ENCODE measurements at regions not wholly inside any gene's neighbourhood (a gene's known extent, or its start where the extent isn't known, plus 50 kb on each side); places are given as distances from the start of the nearest gene placed in this dataset.
A peak's percentile ranks its signal among the peaks of the same experiment; 100 is the strongest.
"Not testable (repeated sequence)": the region's sequence is repeated elsewhere in the genome, so short reads cannot be mapped to it uniquely, and the experiment has no call there.

DNA sequence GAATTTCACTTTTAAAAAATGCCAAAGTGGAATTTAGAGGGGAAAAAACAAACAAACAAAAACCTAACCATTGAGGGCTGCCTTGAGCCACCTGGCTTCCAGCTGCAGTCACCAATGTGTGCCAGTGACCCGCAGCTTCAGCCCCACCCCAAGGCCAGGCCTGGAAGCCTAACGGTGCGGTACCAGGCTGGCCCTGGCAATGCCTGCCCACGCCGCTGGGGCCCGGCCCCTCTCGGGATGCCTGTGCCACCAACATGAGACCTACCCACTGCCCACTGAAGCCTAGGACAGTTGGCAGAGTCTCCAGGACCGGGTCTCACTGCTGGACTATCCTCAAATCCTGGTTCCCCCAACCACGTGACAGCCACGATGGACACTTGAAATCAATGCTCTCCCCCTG is 96.6 kb downstream of the NCOR2 start:
- no peaks in the 10 kb centered on the region for H3K9me3 ChIP-seq
- no peaks in the 10 kb centered on the region for H3K27me3 ChIP-seq
- TF ChIP-seq POLR2A (IDR thresholded peaks at IDR 0.05): no peak
- TF ChIP-seq, protein P1, sequence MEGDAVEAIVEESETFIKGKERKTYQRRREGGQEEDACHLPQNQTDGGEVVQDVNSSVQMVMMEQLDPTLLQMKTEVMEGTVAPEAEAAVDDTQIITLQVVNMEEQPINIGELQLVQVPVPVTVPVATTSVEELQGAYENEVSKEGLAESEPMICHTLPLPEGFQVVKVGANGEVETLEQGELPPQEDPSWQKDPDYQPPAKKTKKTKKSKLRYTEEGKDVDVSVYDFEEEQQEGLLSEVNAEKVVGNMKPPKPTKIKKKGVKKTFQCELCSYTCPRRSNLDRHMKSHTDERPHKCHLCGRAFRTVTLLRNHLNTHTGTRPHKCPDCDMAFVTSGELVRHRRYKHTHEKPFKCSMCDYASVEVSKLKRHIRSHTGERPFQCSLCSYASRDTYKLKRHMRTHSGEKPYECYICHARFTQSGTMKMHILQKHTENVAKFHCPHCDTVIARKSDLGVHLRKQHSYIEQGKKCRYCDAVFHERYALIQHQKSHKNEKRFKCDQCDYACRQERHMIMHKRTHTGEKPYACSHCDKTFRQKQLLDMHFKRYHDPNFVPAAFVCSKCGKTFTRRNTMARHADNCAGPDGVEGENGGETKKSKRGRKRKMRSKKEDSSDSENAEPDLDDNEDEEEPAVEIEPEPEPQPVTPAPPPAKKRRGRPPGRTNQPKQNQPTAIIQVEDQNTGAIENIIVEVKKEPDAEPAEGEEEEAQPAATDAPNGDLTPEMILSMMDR (IDR thresholded peaks at IDR 0.05): no peak
- intact Hi-C loops (cut with DNase I): no loop called here
- peaks cover 0 to 15% (median 5%) of the 10 kb centered on the region in 4 donors for H3K36me3 ChIP-seq
- no peak for ATAC-seq
- H3K4me1 ChIP-seq: no peaks in the 10 kb centered on the region
- no peak overlapping the region for H3K27ac ChIP-seq
- peak in 1 of 3 donors; percentile 36 for DNase-seq
- no peak overlapping the region for H3K4me3 ChIP-seq
- no CpG with 5 or more reads among the region's 10 CpGs for WGBS (ENCODE audit: insufficient coverage, low coverage, low lambda C conversion rate, missing lambda C conversion rate)

DNA sequence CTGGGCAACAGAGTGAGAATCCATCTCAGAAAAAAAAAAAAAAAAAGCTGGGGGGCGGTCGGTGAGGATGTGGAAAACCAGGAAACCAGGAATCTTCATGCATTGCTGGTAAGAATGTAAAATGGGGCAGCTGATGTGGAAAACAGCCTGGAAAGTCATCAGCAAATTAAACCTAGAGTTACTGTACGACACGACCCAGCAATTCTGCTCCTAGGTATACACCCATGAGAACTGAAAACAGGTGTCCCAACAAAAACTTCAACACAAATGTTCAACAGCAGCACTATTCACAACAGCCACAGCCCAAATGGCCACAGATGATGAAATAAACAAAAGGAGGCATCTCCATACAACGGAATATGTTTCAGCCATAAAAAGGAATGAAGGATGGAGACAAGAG is 97.3 kb downstream of the NCOR2 start:
- no peak for TF ChIP-seq POLR2A (IDR thresholded peaks at IDR 0.05)
- TF ChIP-seq, protein P1 (IDR thresholded peaks at IDR 0.05): no peak
- no peak overlapping the region for H3K4me3 ChIP-seq
- no peak for DNase-seq
- H3K4me1 ChIP-seq: no peaks in the 10 kb centered on the region
- intact Hi-C loops (cut with DNase I): no loop called here
- ATAC-seq: no peak
- no peak overlapping the region for H3K27ac ChIP-seq
- 98% methylated on average over 5 of the region's 5 CpGs for WGBS (ENCODE audit: insufficient coverage, low coverage, low lambda C conversion rate, missing lambda C conversion rate)
- no peaks in the 10 kb centered on the region for H3K27me3 ChIP-seq
- no peaks in the 10 kb centered on the region for H3K9me3 ChIP-seq
- peaks cover 0 to 20% (median 7%) of the 10 kb centered on the region in 4 donors for H3K36me3 ChIP-seq

DNA sequence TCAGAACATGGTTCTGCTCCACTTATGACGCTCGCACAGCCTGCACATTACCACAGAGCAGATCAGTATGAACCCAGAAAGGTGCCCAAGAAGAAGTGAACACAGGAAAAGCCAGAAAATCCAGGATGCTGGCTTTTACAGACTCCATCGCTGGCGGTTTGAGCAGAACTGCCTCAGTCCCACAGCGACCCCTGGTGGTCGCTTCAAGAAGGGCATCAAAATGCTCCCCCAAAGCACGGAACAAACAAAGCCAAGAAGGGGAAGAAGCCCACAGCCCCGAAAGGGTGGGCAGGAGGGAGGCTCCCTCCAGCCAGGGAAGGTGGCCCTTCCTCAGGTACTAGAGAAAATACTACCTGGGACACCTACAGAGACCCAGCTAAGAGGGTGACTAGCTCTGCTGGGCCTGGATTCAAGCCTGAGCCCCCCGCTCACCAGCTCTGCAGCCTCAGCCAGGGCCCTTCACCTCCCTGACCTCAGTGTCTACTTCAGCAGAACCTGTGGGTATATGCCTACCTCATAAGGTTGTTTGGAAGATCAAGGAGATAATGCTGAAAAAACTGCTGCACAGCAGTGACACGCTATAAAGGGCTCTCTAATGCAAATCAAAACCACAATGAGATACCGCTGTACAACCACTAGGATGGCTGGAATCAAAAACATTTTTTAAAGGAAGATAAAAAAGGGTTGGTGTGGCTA is 98.1 kb downstream of the NCOR2 start:
- H3K27me3 ChIP-seq: no peaks in the 10 kb centered on the region
- no peak for DNase-seq
- H3K27ac ChIP-seq: no peak overlapping the region
- H3K36me3 ChIP-seq: peaks cover 0 to 20% (median 8%) of the 10 kb centered on the region in 4 donors
- 87% methylated on average over 6 of the region's 11 CpGs for WGBS (ENCODE audit: insufficient coverage, low coverage, low lambda C conversion rate, missing lambda C conversion rate)
- H3K9me3 ChIP-seq: no peaks in the 10 kb centered on the region
- intact Hi-C loops (cut with DNase I): no loop called here
- H3K4me1 ChIP-seq: no peaks in the 10 kb centered on the region
- TF ChIP-seq, protein P1 (IDR thresholded peaks at IDR 0.05): peak; percentile 27 to 60 (median 54)
- TF ChIP-seq POLR2A (IDR thresholded peaks at IDR 0.05): no peak
- ATAC-seq: no peak
- no peak overlapping the region for H3K4me3 ChIP-seq

DNA sequence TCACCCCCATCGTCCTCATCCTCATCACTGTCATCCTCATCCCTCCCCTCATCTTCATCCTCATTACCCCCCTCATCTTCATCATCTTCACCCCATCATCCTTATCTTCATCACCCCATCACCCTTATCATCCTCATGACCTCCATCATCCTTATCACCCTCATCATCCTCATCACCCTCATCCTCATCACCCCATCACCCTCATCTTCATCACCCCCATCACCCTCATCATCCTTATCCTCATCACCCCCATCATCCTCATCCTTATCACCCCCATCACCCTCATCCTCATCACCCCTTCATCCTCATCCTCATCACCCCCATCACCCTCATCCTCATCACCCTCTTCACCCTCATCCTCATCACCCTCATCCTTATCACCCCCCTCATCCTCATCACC is 99.9 kb downstream of the NCOR2 start:
- WGBS (ENCODE audit: insufficient coverage, low coverage, low lambda C conversion rate, missing lambda C conversion rate): 63% methylated on average over 1 of the region's 1 CpG
- DNase-seq; H3K4me3 ChIP-seq; ATAC-seq; H3K27ac ChIP-seq; H3K9me3 ChIP-seq; H3K4me1 ChIP-seq; intact Hi-C loops (cut with DNase I); H3K27me3 ChIP-seq: not testable (repeated sequence)
- peaks cover 0 to 16% (median 6%) of the 10 kb centered on the region in 4 donors for H3K36me3 ChIP-seq

DNA sequence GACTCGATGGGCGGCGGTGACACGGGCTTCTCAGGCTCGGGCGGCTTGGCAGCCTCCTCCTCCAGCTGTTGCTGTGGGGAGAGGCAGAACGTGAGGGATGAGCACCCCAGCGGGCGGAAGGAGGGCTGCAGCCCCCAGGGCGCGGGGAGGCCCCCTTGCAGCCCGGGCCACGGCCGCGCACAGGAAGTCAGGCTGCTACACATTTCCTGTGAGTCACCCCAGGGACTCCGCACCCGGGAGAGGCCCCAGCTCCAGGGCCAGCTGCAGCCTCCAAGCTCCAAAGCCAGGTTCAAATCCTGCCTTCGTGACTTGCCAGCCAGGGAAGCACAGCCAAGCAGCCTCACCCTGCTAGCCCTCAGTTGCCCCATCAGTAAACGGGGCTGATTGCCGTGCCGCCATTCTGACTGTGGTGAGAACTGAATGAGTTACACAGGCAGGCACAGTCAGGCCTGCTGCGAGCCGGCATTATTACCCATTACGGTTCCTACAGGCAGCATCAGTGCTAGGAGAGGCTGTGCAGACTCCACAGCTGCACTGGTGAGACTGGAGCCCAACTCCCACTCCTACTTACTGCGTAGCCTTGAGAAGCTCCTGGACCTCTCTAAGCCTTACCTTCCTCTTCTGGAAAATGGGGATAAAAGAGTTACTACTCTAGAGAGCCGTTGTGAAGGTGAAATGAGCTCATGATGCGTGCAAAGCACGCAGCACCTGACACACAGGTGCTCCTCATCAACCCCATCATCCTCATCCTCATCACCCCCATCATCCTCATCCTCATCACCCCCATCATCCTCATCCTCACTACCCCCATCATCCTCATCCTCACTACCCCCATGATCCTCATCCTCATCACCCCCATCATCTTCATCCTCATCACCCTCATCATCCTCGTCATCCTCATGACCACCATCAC is 100.9 kb downstream of the NCOR2 start:
- ATAC-seq: peak; percentile 69 to 83 (median 78)
- intact Hi-C loops (cut with DNase I): no loop called here
- Histone ChIP-seq H3K4me3 (no peak overlapping the region), H3K9me3 (no peaks in the 10 kb centered on the region), H3K27me3 (no peaks in the 10 kb centered on the region), H3K27ac (no peak overlapping the region), H3K4me1 (no peaks in the 10 kb centered on the region), H3K36me3 (peaks cover 0 to 6% (median 2%) of the 10 kb centered on the region in 4 donors)
- DNase-seq: peak in 1 of 3 donors; percentile 57
- TF ChIP-seq POLR2A (IDR thresholded peaks at IDR 0.05): no peak
- WGBS (ENCODE audit: insufficient coverage, low coverage, low lambda C conversion rate, missing lambda C conversion rate): 78% methylated on average over 6 of the region's 29 CpGs

All from right lobe of liver (tissue), 6 donors.